ENCODE measurements at regions not wholly inside any gene's neighbourhood (a gene's known extent, or its start where the extent isn't known, plus 50 kb on each side); places are given as distances from the start of the nearest gene placed in this dataset.

DNA sequence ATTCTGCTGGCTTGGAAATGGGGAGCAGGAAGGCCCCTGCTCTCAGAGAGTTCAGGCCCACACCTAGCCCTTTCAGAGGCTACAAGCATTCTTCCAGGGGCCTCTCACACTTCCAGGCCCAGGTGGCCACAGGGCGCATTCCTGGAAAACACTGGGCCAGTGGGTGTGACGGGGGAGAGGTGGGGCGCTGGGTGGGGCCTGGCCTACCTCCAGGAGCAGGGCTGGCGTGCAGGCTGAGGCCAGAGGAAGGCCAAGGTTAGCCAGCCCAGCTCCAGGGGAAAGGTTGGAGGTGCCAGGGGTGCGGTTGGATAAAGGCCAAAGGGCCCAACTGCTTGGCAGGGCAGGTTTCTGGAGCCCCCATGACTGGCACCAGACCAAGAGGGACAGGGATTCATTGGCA is 198.2 kb downstream of the MAF start:
- TF ChIP-seq SMC3 (IDR thresholded peaks at IDR 0.05; ENCODE audit: low read depth, low read length), result no peak
- no peak for TF ChIP-seq FOS (IDR thresholded peaks at IDR 0.05; ENCODE audit: low read depth, low read length)
- no peak for TF ChIP-seq BHLHE40 (IDR thresholded peaks at IDR 0.05; ENCODE audit: low read depth, low read length)
- TF ChIP-seq, protein P1, sequence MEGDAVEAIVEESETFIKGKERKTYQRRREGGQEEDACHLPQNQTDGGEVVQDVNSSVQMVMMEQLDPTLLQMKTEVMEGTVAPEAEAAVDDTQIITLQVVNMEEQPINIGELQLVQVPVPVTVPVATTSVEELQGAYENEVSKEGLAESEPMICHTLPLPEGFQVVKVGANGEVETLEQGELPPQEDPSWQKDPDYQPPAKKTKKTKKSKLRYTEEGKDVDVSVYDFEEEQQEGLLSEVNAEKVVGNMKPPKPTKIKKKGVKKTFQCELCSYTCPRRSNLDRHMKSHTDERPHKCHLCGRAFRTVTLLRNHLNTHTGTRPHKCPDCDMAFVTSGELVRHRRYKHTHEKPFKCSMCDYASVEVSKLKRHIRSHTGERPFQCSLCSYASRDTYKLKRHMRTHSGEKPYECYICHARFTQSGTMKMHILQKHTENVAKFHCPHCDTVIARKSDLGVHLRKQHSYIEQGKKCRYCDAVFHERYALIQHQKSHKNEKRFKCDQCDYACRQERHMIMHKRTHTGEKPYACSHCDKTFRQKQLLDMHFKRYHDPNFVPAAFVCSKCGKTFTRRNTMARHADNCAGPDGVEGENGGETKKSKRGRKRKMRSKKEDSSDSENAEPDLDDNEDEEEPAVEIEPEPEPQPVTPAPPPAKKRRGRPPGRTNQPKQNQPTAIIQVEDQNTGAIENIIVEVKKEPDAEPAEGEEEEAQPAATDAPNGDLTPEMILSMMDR (conservative IDR thresholded peaks at IDR 0.05; ENCODE audit: low read depth, low read length), result no peak
- TF ChIP-seq POLR2A (IDR thresholded peaks at IDR 0.05; ENCODE audit: low read depth, low read length), result no peak
- TF ChIP-seq MAFK (IDR thresholded peaks at IDR 0.05; ENCODE audit: low read depth, low read length), result no peak
- no peak for TF ChIP-seq MAZ (IDR thresholded peaks at IDR 0.05; ENCODE audit: borderline replicate concordance, low read depth, low read length)
- TF ChIP-seq, protein P2, sequence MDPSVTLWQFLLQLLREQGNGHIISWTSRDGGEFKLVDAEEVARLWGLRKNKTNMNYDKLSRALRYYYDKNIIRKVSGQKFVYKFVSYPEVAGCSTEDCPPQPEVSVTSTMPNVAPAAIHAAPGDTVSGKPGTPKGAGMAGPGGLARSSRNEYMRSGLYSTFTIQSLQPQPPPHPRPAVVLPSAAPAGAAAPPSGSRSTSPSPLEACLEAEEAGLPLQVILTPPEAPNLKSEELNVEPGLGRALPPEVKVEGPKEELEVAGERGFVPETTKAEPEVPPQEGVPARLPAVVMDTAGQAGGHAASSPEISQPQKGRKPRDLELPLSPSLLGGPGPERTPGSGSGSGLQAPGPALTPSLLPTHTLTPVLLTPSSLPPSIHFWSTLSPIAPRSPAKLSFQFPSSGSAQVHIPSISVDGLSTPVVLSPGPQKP (IDR thresholded peaks at IDR 0.05; ENCODE audit: borderline replicate concordance, low read depth, low read length), result no peak
- no peak for TF ChIP-seq CEBPB (IDR thresholded peaks at IDR 0.05; ENCODE audit: low read depth, low read length)
